GM12878 (cell line): ENCODE measurements at regions not wholly inside any gene's neighbourhood (a gene's known extent, or its start where the extent isn't known, plus 50 kb on each side); places are given as distances from the start of the nearest gene placed in this dataset.

Experiments used
- DPF2 ChIP-seq: fragments of 450-650 bp; IDR thresholded peaks from 2 replicates; pipeline ENCODE4 v1.6.1; 2017; ENCODE audit warnings: mild to moderate bottlenecking
- POLR2A ChIP-seq: IDR thresholded peaks from 2 replicates; pipeline ENCODE4 v1.6.1; 2011; ENCODE audit warnings: low read depth, mild to moderate bottlenecking, low read length
- POLR2AphosphoS5 ChIP-seq: IDR thresholded peaks from 2 replicates; pipeline ENCODE4 v1.6.1; 2011; ENCODE audit warnings: mild to moderate bottlenecking, low read length, inconsistent platforms
- SKIL ChIP-seq: fragments of 450-650 bp; IDR thresholded peaks from 2 replicates; pipeline ENCODE4 v1.6.1; 2017; ENCODE audit warnings: mild to moderate bottlenecking, low read depth, inconsistent platforms; ENCODE audit not compliant: poor library complexity, severe bottlenecking
- SREBF1 ChIP-seq: IDR thresholded peaks from 2 replicates; pipeline ENCODE4 v1.6.1; 2012; ENCODE audit warnings: mild to moderate bottlenecking, low read length
- YBX1 ChIP-seq: fragments of 450-650 bp; IDR thresholded peaks from 2 replicates; pipeline ENCODE4 v1.6.1; 2016; ENCODE audit warnings: antibody characterized with exemption
- ZNF217 ChIP-seq: fragments of 450-650 bp; IDR thresholded peaks from 2 replicates; pipeline ENCODE4 v1.6.1; 2017; ENCODE audit warnings: antibody characterized with exemption, mild to moderate bottlenecking
- TF ChIP-seq, protein P1 (sequence below): fragments of 450-650 bp; IDR thresholded peaks from 2 replicates; pipeline ENCODE4 v1.6.1; 2016; ENCODE audit warnings: mild to moderate bottlenecking
- TF ChIP-seq, protein P2 (sequence below), 3 experiments: IDR thresholded peaks in 2 of 3; conservative IDR thresholded peaks in 1 of 3; 2 replicates each; pipeline ENCODE4 v1.5.1; 2011; ENCODE audit warnings: low read depth in 3 of 3, low read length in 3 of 3, mild to moderate bottlenecking in 3 of 3, control low read depth in 2 of 3, moderate library complexity in 2 of 3, inconsistent platforms in 1 of 3, mixed read lengths in 1 of 3; ENCODE audit not compliant: control insufficient read depth in 2 of 3, insufficient read depth in 1 of 3; ENCODE audit errors: extremely low read depth in 1 of 3

DNA sequence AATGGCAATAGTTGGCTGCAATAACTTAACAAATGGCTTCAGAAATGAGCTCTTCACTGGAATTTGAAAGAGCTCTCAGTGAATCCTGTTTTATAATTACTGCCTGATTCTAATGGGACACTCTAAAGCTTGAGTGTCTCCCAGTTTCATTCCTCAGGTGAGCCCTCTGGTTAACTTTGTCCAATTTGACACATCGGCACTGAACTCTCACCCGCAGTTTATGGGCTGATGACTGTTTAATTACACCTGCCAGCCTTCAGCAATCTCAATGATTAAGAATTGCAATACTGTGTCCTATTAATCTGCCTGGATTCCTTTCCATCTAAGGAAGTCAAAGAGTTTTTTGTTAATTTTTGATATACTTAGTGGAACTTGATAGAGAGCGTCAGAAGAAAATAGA, 110.7 kb upstream of the NABP1 start (continued):
- no peak for TF ChIP-seq SKIL
- no peak for TF ChIP-seq DPF2
- TF ChIP-seq POLR2AphosphoS5 = no peak
- TF ChIP-seq, protein P1, sequence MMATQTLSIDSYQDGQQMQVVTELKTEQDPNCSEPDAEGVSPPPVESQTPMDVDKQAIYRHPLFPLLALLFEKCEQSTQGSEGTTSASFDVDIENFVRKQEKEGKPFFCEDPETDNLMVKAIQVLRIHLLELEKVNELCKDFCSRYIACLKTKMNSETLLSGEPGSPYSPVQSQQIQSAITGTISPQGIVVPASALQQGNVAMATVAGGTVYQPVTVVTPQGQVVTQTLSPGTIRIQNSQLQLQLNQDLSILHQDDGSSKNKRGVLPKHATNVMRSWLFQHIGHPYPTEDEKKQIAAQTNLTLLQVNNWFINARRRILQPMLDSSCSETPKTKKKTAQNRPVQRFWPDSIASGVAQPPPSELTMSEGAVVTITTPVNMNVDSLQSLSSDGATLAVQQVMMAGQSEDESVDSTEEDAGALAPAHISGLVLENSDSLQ = no peak
- TF ChIP-seq SREBF1 = no peak
- TF ChIP-seq POLR2A = no peak
- no peak for TF ChIP-seq YBX1
- TF ChIP-seq, protein P2, sequence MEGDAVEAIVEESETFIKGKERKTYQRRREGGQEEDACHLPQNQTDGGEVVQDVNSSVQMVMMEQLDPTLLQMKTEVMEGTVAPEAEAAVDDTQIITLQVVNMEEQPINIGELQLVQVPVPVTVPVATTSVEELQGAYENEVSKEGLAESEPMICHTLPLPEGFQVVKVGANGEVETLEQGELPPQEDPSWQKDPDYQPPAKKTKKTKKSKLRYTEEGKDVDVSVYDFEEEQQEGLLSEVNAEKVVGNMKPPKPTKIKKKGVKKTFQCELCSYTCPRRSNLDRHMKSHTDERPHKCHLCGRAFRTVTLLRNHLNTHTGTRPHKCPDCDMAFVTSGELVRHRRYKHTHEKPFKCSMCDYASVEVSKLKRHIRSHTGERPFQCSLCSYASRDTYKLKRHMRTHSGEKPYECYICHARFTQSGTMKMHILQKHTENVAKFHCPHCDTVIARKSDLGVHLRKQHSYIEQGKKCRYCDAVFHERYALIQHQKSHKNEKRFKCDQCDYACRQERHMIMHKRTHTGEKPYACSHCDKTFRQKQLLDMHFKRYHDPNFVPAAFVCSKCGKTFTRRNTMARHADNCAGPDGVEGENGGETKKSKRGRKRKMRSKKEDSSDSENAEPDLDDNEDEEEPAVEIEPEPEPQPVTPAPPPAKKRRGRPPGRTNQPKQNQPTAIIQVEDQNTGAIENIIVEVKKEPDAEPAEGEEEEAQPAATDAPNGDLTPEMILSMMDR (IDR thresholded peaks at IDR 0.05 in 2 of 3, conservative IDR thresholded peaks at IDR 0.05 in 1 of 3; ENCODE audit: control insufficient read depth in 2 of 3, extremely low read depth in 1 of 3, insufficient read depth in 1 of 3, low read depth in 3 of 3, low read length in 3 of 3) = no peak
- no peak for TF ChIP-seq ZNF217
